GM18519 (cell line): ENCODE measurements at regions not wholly inside any gene's neighbourhood (a gene's known extent, or its start where the extent isn't known, plus 50 kb on each side); places are given as distances from the start of the nearest gene placed in this dataset.

ENCODE experiments used
- ATAC-seq: cut with Tn5 transposase; IDR thresholded peaks from one replicate; pipeline ENCODE4 v1.9.1; 2021; ENCODE audit warnings: mild to moderate bottlenecking, moderate library complexity; ENCODE audit not compliant: unreplicated experiment, low FRiP score

- ATAC-seq, result no peak
Measured at GRCh38 chr10:21002091-21002878, 105.2 kb upstream of the NEBL start.

- no peak for ATAC-seq
Measured at GRCh38 chr10:20999699-21000098, 102.6 kb upstream of the NEBL start.

GRCh38 chr10:20998036-20998435, 100.9 kb upstream of the NEBL start:
- no peak for ATAC-seq

GRCh38 chr10:20995123-20995987, 98.2 kb upstream of the NEBL start:
- ATAC-seq, result no peak

GRCh38 chr10:20993830-20994527, 96.9 kb upstream of the NEBL start:
- ATAC-seq, result no peak

- ATAC-seq, result no peak
Measured at GRCh38 chr10:20993389-20993788, 96.3 kb upstream of the NEBL start.

GRCh38 chr10:20991526-20991925, 94.4 kb upstream of the NEBL start:
- no peak for ATAC-seq

GRCh38 chr10:20990604-20991003, 93.5 kb upstream of the NEBL start:
- ATAC-seq, result no peak

GRCh38 chr10:20988357-20988983, 91.4 kb upstream of the NEBL start:
- no peak for ATAC-seq

- ATAC-seq, result no peak
Measured at GRCh38 chr10:20986049-20986448, 88.9 kb upstream of the NEBL start.

GRCh38 chr10:20984662-20985061, 87.6 kb upstream of the NEBL start:
- ATAC-seq, result no peak

GRCh38 chr10:20981419-20981953, 84.4 kb upstream of the NEBL start:
- no peak for ATAC-seq

- ATAC-seq, result no peak
Measured at GRCh38 chr10:20978617-20979016, 81.5 kb upstream of the NEBL start.

- no peak for ATAC-seq
Measured at GRCh38 chr10:20977300-20977699, 80.2 kb upstream of the NEBL start.

- ATAC-seq, result no peak
Measured at GRCh38 chr10:20976891-20977290, 79.8 kb upstream of the NEBL start.

- ATAC-seq, result no peak
Measured at GRCh38 chr10:20976390-20976789, 79.3 kb upstream of the NEBL start.

GRCh38 chr10:20975236-20975635, 78.1 kb upstream of the NEBL start:
- no peak for ATAC-seq

GRCh38 chr10:20972925-20973324, 75.8 kb upstream of the NEBL start:
- ATAC-seq, result no peak

- no peak for ATAC-seq
Measured at GRCh38 chr10:20971901-20972300, 74.8 kb upstream of the NEBL start.

- peak; percentile 97 for ATAC-seq
Measured at GRCh38 chr10:20970708-20971107, 73.6 kb upstream of the NEBL start.
